ENCODE measurements at regions not wholly inside any gene's neighbourhood (a gene's known extent, or its start where the extent isn't known, plus 50 kb on each side); places are given as distances from the start of the nearest gene placed in this dataset.

DNA sequence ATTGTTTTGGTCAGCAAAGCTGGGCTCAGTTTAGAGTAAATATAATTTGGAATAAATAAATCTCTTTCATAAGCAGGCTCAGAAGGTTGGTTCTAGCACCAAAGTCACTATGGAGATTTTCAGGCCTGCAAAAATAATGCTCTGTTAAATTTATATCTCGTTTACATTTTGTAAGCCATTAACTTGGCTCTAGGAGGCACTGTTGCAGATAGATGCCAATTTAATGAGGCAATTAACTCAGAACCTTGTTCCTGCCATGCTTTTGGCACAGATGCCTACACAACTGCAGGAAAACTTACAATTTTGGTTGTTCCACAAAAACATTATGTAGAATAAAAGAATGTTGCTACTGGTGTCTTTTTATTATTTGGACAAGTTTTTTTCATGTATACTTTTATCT is 428.1 kb downstream of the FLRT2 start:
- Histone ChIP-seq H2BK5ac (ENCODE audit: low read depth, low read length, poor library complexity, severe bottlenecking) (no peak overlapping the region), H2BK120ac (ENCODE audit: low read depth, low read length) (no peak overlapping the region), H2BK20ac (ENCODE audit: low read depth, low read length) (no peak overlapping the region), H3K23ac (ENCODE audit: low read depth, low read length) (no peak overlapping the region), H2AK5ac (ENCODE audit: low read depth, low read length) (no peak overlapping the region), H3K4me2 (ENCODE audit: low read depth, low read length) (no peak overlapping the region), H2AFZ (replicated peaks; ENCODE audit: low read length, poor library complexity) (no peak overlapping the region), H3K4ac (ENCODE audit: low read depth, low read length) (no peak overlapping the region), H3K79me1 (ENCODE audit: low read depth in 1 of 2, low read length in 2 of 2) (no peaks in the 10 kb centered on the region), H3K27ac (ENCODE audit: insufficient read depth, low read length) (no peak overlapping the region), H3K56ac (ENCODE audit: extremely low read depth, insufficient read depth, low read length) (no peak overlapping the region), H3K9me1 (ENCODE audit: insufficient read depth, low read length) (no peaks in the 10 kb centered on the region), H2AK9ac (replicated peaks; ENCODE audit: low read depth, low read length, poor library complexity) (no peak overlapping the region), H3K36me3 (ENCODE audit: control insufficient read depth, insufficient read depth, low read length) (no peaks in the 10 kb centered on the region), H4K20me1 (ENCODE audit: insufficient read depth, low read length) (no peaks in the 10 kb centered on the region), H4K91ac (ENCODE audit: insufficient read depth, low read depth, low read length) (no peak overlapping the region), H4K5ac (ENCODE audit: low read depth, low read length) (no peak overlapping the region), H3K4me3 (ENCODE audit: insufficient read depth, low read depth, low read length) (no peak overlapping the region), H3K18ac (ENCODE audit: low read depth, low read length) (no peak overlapping the region), H3K14ac (replicated peaks; ENCODE audit: low read depth, low read length) (no peak overlapping the region), H4K8ac (ENCODE audit: low read depth in 2 of 2, low read length in 2 of 2) (no peak overlapping the region), H3K9me3 (ENCODE audit: control insufficient read depth, insufficient read depth, low read length) (no peaks in the 10 kb centered on the region), H3K27me3 (ENCODE audit: control insufficient read depth, insufficient read depth, low read length) (no peaks in the 10 kb centered on the region), H3K4me1 (ENCODE audit: control insufficient read depth, insufficient read depth, low read length) (no peaks in the 10 kb centered on the region), H2BK15ac (ENCODE audit: low read depth, low read length) (no peak overlapping the region), H3K9ac (ENCODE audit: low read depth, low read length) (no peak overlapping the region)
- intact Hi-C loops (cut with micrococcal nuclease) (no loop called here), dilution Hi-C loops (cut with HindIII; ENCODE audit: low sequenced_read_pairs, unreplicated experiment) (no loop called here), in situ Hi-C loops (cut with MboI; ENCODE audit: low sequenced_read_pairs) (no loop called here)
- no TSS peak for BruUV-seq (replicated peaks)
- POLR2A ChIA-PET (ENCODE audit: unreplicated experiment): no interaction called here
- 80% methylated on average over 1 of the region's 1 CpG; no CpG with 5 or more reads in 1 of the 2 experiments for WGBS, 2 experiments (ENCODE audit: extremely low coverage in 2 of 2, insufficient read length in 1 of 2)
- DNase-seq (no peak), ATAC-seq (ENCODE audit: low read depth) (no peak)
- TF ChIP-seq RFX5 (IDR thresholded peaks at IDR 0.05; ENCODE audit: low read depth, low read length) (no peak), CHD1 (IDR thresholded peaks at IDR 0.05; ENCODE audit: low read depth, low read length) (no peak), RAD21 (IDR thresholded peaks at IDR 0.05; ENCODE audit: low read length) (no peak), BHLHE40 (IDR thresholded peaks at IDR 0.05; ENCODE audit: low read depth, low read length) (no peak)
- CTCF ChIA-PET: no interaction called here

Measured in IMR-90 (cell line).